GM18868 (cell line): ENCODE measurements at regions not wholly inside any gene's neighbourhood (a gene's known extent, or its start where the extent isn't known, plus 50 kb on each side); places are given as distances from the start of the nearest gene placed in this dataset.
A peak's percentile ranks its signal among the peaks of the same experiment; 100 is the strongest.

Experiments used
- ATAC-seq: cut with Tn5 transposase; IDR thresholded peaks from one replicate; pipeline ENCODE4 v1.9.1; 2021; ENCODE audit warnings: mild to moderate bottlenecking, moderate library complexity; ENCODE audit not compliant: unreplicated experiment

DNA sequence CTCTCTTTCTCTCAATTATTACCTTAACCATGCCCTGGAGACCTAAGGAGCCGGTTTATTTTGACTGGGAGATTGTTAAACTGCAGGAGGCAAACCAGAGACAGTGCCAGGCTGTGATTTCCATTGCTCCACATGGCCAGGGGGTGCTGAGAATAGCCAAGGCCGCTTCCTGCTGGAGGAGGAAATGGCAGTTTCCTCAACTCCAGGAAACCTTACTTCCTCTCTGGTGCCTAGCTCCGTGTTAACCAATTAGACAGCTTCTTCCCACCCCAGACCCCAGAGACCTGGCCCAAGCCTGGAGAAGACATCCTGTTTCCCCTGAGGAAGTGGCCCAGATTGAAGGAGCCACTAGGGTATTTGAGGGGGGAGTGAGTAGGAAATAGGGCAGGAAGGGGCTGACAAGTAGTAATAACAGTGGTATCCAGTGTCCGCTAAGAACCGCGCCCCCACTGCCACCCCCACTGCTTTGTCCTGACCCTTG is 161.2 kb downstream of the PLPP3 start:
- ATAC-seq: no peak

DNA sequence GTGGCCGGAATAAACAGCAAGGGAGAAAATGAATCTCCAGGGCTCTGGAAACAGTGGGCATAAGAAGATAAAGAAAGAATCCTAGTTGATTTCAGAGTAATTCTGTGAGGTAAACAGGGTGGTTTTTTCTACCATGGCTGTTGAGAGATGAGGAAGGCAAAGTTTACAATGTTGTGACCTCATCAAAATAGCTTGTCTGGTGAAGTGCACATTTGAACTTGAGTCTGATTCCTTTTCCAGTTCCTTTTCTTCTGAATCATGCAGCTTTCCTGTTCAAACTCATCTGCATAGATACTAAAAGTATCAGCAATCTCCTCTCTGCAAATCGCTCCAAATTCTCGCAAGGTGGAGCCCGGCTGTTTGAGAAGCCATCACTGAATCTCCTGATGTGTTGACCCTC is 161.7 kb downstream of the PLPP3 start:
- no peak for ATAC-seq

DNA sequence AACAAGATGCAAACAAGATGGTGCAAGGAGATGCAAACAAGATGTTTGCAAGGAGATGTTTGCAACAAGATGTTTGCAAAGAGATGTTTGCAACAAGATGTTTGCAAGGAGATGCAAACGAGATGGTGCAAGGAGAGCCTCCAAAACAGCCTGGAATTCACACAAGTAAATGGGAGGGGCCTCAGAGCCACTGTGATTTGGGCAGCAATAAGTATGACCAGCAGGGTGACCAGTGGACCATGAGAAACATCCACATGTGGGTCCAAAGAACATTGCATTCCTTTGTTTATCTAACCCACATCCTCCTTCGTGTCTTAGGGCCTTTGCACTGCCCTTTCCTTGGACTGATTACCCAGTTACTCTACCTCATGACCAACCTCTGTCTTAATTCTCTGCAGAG is 162.9 kb downstream of the PLPP3 start:
- no peak for ATAC-seq

DNA sequence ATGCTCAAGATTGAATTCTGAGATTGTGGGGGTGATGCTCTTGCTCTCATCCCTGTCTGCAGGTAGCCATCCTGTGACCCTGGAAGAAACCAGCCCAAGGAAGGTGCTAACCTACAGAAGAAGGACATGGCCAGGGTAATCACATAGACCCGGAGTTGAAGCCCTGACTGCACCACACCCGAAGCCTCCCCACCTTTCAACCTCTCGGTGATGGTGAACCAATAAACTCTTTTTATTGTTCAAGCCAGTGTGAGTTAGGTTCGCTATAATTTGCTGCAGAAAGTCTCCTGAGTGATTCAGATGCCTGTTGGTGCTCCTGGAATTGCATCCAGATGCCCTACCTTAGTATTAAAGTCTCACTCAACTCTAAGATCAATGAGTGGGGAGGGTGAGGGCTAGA is 163.6 kb downstream of the PLPP3 start:
- no peak for ATAC-seq

DNA sequence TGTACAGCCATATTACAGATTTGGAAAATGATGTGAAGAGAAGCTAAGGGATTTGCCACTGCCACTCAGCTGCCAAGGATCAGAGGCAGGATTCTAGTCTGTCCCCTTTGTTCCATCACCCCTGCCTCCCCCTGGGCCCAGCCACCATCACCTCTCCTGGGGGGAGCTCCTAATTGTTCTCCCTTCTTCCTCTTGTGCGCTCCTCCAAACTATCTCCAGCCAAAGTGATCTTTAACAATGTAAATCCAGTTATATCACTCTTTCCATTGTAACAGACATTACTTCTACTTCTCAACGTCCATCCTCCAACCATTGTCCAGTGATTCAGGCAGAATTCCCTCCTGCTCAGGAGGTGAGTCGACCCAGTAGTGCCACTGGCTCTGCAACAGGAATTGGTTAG is 164.1 kb downstream of the PLPP3 start:
- no peak for ATAC-seq

DNA sequence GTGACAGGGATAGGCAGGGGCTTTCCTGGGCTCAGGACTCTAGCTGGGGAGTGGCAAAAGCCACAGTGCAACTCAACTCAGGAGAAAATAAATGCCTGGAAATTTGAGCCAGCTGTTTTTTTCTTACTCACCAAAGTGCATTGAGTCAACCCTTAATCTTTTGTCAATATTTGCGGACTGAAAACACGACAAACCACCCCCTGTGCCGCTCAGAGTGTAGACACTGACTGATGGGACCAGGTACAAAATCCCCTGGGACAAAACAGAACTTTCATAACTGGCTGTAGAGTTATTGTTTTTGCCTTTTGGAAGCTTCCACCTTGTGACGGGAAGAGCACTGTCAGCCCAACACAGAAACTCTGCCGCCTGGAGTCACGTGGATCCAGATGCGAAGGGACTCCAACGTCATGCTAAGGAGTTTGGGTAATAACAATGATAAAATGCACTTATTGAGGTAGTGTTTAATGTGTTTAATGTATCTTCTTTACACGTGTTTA is 164.6 kb downstream of the PLPP3 start:
- no peak for ATAC-seq

DNA sequence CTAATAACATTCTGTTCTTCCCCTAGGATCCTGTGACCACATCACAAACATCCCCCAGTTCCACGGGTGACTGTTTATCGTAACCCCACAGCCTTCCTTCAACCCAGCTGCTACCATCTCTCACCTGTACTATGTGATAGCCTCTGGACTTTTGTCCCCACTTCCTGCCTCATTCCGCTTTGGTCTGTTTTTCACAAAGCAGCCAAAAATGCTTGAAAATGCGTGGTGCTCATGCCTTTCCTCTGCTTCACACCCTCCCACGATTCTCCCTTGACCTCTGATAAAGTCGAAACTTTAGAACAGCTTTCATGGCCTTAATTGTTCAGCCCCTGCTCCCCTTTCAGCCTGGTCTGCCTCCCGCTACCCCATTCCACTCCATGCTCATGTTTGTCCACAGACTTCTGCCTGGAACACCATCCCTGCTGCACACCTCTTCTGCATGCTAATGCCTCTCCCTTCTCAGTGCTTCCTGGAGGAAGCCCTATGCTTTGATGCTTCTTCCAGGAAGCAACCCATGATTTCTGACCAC is 165.6 kb downstream of the PLPP3 start:
- no peak for ATAC-seq

DNA sequence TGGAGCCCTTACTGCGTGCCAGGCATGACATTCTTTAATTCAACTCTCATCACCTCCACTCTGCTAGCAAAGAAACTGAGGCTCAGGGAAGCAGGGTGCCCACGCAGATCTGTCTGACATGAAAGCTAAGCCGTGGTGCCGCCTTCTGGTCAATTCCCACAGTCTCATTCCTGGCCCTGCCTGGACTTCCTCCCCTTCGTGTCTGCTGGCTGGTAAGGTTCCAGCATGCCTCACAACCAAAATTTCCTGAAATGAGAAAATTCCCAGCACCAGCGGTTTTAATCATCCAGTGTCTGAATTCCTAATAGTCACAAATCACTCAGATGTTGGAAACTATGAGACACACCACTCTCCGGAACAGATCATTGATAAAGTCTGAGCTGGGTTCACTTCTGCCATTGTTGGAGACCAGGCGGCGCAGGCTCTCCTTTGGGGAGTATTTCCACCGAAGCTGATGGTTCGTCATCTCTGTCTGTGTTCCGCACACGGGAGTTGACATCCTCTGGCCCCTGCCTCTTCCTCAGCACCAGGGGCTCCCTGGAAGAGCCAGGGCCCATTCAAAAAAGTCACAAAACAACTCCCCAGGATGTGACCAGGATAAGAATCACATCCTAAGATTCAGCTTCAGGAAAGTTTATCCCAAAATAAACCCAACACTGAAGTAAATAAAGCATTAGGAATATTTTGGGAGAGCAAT is 167.7 kb downstream of the PLPP3 start:
- no peak for ATAC-seq

DNA sequence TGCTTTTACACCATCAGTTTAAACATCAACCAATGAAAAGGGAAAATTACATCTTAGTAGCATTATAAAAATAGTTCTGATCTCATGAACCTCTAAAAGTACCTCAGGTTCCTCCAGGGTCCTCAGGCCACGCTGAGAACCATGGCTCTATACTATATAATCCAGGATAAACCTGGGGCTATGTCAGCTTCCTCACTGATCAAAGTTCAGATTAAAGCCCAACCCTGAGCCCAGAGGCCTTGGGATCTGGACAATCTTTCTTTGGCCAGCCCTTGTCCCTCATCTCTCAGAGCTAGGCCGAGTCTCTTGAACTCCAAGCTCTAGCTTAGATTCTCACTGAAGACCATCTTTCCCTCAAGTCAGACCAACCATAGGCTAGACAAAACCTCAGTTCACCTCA is 168.3 kb downstream of the PLPP3 start:
- no peak for ATAC-seq

DNA sequence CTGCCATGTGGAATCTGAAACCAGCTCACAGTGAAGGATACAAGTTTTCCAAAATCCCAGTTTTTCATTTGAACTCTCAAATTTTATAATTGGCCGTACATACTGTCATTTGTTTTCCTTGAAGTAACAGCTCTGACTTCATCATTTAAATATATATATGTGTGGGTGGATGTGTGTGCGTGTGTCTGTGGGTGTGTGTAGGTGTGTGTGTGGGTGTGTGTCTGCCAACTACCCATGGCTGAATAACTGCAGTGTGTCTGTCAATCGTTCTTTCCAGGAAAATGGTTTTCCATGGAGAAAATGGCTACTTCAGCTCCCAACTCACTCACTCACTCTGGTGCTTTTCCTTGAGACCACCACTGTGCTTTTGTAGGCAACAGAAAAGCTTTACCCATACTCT is 169.0 kb downstream of the PLPP3 start:
- no peak for ATAC-seq

DNA sequence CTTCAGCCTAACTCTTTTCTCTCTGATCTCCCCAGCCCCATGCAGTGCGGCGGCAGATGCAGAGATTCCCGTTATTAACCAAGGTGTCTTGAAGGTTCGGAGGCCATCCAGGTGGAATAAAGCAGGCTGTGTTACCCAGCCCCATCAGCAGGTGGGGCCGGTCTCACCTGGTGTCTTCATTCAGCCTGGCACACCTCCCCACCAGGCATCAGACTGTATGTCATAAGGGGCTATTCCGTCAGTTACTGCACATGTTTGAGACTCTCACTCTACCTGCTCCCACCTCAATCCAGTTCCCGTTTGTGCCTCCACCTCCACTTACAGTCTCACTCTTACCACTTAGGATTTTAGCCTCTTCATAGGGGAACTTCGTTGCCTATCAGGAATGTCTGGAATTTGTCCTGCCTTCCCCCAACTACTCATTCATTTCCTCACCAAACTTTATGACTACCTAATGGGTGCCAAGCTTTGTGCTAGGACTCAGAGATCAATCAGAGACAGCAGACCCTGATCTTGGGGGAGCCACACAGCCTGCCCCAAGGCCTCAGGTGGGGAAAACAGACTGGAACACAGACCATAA is 170.2 kb downstream of the PLPP3 start:
- peak; percentile 74 for ATAC-seq

DNA sequence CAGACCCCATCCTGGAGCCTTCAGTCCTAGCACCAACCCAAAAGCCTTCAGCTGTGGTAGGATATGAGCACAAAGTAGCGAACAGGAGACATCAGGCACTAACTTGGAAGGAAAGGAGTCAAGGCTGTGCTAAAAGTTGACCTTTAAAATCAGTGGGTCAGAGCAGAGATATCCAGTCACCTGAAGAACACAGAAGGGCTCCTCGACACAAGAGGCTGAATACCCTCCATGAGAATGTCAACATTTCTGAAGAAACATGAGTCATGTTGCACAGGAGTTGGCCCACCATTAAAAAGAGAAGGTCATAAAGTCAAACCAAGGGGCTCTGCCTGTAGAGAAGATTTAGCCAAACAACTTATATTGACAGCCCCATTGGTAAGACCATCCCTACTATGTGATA is 172.5 kb downstream of the PLPP3 start:
- no peak for ATAC-seq

DNA sequence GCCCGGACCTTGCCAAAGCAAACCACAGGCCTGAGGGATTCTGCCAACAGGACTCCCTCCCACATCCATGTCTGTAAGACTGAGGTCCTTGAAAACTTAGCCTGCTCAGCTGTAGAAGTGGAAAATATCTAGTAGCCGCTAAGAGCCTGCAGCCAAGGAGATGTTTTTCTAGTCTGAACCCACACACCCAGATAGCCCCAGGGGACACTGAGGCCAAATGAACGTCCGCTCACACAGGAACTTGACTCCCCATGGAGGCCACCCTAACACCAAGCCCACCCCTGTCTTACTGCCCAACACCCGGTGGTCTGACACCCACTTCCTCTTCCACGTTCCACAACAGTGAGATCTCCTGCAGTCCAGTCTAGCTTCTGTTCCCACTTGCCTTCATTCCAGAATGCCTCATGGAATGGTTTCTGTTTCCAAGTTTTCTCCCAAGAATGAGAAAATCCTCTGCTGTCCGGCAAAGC is 174.8 kb downstream of the PLPP3 start:
- ATAC-seq: no peak

DNA sequence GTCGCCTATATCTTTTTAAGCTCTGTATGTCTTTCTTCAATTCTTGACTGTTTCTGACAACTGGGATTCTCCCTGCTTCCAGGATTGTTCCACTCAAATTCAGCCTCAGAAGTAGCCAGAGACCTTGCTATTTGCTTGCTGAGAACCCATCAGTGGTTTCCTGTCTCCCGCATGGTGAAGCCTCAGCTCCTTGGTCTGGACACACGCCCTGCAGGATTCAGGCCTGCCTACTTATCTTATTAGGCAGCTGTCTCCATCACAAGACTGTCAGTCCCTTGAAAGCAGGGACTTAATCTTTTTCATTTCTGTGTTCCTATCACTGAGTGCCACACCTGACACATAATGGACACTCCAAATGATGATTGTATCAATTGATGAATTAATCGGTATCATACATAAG is 175.3 kb downstream of the PLPP3 start:
- ATAC-seq: no peak

DNA sequence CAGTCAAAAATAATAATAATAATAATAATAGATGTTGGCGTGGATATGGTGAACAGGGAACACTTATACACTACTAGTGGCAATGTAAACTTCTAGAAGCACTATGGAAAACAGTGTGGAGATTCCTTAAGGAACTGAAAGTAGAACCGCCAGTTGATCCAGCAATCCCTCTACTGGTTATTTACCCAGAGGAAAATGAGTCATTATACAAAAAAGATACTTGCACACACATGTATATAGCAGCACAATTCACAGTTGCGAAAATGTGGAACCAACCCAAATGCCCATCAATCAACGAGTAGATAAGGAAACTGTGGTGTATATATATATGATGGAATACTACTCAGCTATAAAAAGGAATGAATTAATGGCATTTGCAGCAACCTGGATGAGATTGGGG is 176.0 kb downstream of the PLPP3 start:
- ATAC-seq: no peak

DNA sequence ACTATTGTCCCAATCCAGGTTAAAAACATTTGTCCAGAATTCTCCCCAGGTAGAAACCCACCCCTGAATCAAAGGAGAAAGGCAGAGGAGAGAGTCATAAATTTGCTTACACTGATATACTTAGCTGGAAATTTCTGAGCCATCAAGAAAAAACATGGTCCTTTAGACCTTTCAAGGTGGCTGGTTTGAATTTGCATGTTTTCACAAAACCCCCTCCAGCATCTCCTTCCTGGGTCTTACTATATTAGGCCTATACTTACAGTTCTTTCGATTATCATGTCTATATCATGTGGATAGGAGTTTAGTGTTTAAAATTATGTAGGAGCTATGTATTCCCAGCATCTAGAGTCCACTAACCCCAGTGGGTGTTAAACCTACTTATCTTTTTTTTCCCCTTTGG is 178.2 kb downstream of the PLPP3 start:
- no peak for ATAC-seq

DNA sequence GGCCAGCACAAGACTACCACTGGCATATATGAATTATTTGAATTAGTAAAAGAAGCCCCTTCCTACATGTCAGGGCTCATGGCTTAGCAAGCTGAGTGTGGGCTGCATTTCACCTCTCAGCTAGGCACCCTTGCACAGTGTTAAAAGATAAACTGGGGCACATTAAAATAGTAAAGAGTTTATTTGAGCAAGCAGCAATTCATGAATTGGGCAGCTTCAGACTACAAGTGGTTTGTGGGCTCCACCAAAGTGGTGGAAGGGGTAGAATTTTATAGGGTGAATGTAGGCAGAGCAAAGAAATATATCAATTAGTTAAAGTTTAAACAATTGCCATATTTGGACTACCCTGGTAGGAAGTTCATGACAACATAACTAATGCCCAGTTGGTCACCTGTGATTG is 178.8 kb downstream of the PLPP3 start:
- ATAC-seq: no peak

DNA sequence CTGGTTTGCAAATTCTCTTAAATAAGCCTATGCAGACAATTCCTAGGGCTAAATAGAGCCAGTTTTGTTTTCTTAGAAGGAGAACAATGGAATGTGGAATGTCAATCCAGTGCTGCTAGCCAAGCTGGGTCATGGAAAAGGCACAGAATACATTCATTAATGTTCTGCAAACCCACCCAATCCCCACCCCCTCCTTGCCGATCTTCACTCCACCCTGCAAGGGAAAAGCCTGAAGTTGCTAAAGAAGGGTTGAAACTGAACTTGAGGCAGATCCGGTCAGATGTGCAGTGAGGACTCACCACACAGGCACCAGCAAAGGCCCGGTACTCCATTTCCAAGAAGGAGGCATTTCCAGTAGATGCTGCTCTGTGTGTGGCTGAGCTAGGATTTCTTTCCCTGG is 179.6 kb downstream of the PLPP3 start:
- ATAC-seq: no peak

DNA sequence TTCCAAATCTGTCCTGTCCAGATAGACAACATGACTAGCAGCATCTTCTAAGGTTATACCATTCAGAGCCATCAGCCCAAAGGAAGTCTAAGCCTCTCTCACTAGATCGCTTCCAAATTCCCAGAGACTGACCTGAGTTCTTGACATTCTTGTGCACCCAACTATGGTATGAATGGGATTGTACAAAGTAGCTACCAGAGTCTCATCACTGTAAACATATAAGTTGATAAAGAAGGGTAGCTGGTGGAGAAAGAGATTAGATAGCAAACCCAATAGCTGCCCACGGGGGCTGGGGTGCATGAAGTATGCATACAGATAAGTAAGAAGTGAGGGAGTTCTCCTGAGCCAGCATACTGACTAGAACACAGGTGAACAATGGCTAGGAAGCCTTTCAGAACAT is 180.0 kb downstream of the PLPP3 start:
- ATAC-seq: no peak

DNA sequence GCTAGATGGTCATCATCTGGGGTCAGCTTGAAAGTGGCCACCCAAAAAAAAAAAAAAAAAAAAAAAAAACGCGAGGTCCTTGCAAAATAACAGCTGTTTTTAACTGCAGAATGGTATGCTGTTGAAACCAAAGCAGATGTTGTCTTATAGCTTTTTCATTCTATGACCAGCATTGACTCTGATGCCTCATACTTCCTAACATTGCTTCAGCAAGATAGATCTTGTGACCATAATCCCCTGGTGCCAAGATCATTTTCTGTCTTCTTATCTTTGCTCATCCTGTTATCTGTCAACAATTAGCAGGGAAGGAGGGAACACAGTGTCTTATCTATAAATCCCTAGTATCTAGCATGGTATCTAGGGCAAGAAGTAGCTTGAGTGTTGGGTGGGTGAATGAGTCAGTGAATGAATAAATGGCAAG is 181.5 kb downstream of the PLPP3 start:
- ATAC-seq: no peak

DNA sequence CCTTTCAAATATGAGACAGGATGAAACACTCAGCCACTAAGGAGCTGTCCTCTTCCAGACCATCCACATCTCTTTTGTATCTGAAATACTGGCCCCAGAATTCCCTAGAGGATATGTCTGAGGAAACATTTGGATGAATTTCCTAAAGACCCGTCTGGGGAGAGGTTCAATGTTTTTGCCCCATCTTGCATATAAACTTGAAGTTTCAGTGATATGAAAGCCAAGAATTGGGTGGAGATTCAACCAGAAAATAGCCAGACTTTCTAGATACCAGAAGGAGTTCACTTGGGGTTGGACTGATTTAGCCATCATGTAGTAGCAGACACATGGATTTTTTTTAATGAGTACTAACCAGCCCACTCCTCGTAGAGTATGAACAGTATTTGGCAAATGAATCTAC is 182.0 kb downstream of the PLPP3 start:
- ATAC-seq: no peak

DNA sequence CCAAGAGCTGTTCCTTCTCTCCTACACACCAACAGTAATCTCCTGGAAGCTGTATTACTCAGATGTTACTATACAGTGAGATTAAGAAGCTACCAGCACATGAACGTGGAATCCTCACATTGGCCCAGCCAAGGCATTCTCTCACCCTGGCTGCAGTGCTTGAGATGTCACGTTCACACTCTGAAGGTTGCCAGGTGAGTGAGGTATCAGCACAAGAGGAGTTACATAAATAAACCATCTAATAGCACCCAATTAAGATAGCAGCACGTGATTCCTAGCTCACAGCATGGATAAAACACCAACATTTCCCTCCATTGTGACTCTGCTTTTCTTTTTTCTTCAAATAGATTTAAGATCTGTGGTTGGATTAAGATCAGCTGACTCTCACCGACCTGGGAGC is 182.8 kb downstream of the PLPP3 start:
- no peak for ATAC-seq
